ENCODE measurements at regions not wholly inside any gene's neighbourhood (a gene's known extent, or its start where the extent isn't known, plus 50 kb on each side); places are given as distances from the start of the nearest gene placed in this dataset.
A peak's percentile ranks its signal among the peaks of the same experiment; 100 is the strongest.

DNA sequence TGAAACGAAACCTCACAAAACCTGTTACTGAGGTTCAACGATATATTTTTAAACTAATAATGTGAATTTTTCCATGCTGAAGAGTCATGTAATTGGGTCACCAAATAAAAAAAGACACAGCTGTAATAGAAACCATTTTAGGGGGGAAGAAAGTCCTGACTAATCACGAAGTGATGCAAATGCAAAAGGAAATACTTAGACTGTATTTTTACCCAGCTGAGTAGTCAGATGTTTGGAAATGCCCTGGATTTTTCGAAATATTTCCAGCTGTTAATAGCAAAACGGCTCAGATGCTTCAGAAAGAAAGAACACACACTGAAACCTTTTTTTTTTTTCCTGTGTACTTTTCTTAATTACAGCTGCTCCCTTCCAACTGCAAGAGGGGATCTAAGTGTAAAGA lies 210.3 kb downstream of the SETD4 start:
- DNase-seq (ENCODE audit: low read depth, low spot score): no peak

DNA sequence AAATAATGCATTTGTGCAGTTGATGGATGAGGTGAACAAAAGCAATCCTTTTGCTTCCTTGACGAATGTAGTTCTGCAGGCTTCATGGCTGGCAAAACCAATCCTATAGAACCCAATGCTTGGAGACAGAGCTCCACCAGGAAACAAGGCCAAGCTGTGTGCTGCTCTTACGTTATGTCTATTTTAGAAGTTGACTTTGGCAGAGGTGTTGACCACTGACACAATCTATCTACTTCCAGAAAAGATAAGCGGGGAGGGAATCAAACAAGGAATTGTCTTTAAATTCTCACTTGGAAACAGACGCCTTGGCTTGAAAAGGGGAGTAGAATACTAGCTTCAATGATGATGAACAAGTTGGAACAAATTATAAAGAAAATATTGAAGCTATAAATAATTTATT lies 211.2 kb downstream of the SETD4 start:
- no peak for DNase-seq (ENCODE audit: low read depth, low spot score)

DNA sequence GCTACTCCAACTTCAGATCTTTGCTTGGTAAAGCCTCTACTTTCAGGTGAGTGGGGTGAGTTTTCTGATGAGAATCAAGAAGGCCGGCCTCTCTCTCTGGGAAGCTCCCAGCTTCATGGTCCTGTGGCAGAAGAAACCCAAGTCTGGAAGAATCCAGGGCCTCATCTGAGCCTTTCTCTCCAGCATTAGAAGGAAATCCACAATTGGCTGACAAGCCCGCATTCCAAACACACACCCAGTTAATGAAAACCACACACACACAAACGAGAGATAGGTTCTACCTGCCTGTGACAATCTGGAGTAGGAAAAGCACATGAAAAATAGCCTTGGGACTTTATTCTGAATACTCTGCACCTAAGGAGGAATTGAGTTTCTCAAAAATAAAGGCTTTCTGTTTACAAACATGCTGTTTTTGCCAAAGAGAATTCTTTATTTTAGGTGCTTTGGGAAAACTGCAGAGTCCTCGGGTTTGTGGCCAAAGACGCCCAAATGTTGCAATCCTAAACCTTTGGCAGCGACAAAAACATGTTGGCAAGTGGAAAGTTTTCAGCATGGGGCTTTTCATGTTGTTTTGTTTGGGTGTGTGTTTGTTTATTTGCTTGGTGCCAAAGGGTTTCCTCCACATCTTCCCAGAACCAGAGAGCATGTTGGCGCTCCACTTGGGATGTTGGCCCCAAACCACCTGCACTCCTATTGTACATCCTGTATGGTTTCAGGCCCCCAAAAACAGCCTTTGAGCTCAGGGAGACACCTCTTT lies 216.2 kb downstream of the SETD4 start:
- DNase-seq (ENCODE audit: low read depth, low spot score): no peak

DNA sequence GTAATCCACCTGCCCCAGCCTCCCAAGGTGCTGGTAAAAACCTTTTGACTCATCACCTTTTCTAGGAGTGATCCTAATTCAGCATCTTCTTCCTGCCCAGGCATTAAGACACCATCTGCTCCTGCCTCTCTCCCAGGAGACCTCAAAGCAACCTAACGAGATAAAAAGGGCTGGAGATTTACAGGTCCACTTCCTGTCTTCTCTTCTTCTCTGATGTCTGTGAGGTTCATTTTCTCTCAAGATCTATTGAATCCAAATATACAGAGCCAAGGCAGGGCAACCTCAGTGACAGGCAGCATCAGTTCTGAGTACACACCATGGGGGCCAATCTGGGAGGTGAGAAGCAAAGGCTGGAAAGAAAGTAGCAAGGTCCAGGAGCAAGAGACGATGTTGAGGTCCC lies 219.4 kb downstream of the SETD4 start:
- DNase-seq (ENCODE audit: low read depth, low spot score): no peak

DNA sequence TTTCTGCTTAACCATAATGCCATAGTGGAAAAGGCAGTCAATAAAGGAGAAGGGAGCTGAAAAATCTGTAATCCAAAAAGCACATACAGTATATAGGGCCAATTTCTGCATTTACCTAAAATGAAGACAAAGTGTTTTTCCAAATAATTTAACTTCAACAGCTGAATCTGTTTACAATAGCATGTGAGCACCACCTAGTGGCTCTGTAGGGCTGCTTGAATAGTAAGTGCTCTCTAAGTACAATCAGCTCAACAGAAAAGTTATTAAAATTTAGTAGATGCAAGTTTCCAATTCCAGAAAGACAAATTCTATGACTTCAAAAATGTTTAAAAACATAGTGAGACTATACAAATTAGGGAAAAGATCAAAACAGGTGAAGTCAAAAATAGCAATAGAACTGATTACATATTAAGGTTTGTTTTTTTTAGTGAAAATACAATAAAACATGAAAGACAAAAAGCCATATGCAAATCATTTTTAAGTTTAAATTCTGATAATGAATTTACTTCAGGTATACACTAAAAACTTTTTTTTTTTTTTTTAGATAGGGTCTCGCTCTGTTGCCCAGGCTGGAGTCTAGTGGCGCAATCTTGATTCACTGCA lies 220.0 kb downstream of the SETD4 start:
- DNase-seq (ENCODE audit: low read depth, low spot score): peak; percentile 36

DNA sequence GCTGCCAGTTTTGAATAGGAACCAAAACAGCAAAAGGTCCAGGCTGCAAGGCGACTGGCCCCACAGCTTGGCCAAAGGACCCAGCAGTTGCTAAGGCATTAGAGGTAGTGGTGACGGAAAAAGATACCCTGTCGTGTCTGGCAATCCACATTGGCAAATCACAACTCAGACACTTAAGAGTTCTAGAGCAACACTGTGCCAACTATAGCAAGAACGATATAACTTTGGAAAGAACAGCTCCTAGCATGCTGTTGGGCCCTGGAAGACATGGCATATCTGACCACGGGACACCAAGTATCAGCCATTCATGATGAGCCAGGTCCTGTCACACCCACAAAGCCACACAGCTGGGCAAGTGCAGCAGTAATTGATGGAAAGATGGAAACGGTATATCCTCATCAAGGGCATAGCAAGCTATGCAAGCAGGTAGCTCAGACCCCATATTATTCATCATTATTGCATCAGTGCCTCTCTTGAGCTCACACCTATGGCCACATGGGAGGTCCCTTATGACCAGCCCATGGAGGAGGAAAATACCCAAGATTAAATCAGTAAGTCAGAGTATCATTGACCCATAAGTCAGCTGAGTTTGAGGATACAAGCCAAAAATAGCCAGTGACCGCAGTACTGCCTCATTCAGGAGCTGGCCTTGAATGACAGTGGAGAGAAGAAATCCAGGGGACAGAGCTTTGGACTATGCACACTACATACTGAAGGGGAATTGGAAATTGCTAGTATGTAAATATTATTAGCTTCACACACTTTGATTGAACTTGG lies 221.2 kb downstream of the SETD4 start:
- DNase-seq (ENCODE audit: low read depth, low spot score): no peak

DNA sequence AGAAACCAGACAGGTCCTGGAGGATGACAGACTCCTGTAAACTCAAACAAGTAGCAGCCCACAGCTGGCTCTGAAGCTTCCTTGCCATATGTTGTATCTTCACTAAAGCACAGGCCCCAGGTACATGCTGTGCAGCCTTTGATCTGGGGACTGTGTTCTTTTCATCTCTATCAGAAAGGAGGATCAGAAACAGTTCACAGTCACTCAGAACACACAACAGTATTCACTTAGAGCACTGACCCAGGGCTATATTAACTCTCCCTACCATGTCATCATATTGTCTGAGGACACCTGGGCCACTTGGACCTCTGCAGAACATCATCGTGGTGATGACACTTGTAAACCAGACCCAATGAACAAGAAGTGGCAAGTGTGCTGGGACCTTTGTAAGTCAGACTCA lies 222.0 kb downstream of the SETD4 start:
- no peak for DNase-seq (ENCODE audit: low read depth, low spot score)

DNA sequence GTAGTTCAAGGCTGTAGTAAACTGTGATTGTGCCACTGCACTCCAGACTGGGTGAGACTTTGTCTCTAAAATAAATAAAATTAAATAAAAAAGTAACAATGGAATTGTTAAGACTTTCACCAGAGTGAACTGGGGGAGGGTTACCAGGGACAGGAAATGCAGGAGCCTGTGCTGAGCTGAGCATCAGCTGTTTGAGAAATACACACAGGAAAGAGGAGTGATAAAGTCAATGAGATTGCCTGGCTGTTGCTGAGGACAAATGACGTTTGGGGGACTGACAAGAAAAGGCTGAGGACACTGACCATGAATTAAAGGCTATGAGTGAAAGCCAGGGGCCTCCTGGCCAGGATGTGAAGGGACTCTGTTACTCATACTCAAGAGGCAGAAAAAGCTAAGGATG lies 226.3 kb downstream of the SETD4 start:
- no peak for DNase-seq (ENCODE audit: low read depth, low spot score)

DNA sequence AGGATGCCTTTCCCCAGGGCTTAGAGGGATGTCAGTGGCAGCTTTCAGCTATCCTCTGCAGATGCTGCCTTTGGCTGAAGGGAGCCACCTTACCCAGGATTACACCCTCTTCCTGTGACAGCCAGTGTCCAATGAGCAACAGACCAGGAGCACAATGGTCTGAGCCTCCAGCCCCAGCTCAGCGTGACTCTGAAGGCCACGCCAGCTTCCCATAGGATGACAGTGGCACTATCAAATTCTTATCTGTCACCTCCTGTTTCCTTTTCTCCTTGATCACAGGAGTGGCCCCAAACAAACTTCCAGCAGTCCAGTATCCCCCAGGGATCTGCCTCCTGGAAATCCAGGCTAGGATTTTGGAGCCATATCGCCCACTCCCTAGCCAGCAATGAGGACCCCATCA lies 226.9 kb downstream of the SETD4 start:
- DNase-seq (ENCODE audit: low read depth, low spot score): no peak

DNA sequence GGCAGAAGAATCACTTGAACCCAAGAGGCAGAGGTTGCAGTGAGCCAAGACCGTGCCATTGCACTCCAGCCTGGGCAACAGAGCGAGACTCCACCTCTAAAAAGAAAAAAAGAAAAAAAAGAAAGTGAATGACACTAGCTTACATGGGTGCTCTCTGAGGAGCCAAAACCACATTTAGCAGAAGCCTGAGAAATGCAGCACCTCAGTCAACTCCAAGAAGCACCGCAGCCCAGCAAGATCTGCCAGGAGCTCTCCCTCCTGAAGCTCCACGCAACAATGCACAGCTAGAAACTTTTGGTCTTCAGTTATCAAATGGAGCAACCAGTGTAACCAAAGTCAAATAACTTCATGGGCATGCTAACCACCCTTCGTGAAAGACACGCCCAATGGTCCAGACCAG lies 229.1 kb downstream of the SETD4 start:
- no peak for DNase-seq (ENCODE audit: low read depth, low spot score)

DNA sequence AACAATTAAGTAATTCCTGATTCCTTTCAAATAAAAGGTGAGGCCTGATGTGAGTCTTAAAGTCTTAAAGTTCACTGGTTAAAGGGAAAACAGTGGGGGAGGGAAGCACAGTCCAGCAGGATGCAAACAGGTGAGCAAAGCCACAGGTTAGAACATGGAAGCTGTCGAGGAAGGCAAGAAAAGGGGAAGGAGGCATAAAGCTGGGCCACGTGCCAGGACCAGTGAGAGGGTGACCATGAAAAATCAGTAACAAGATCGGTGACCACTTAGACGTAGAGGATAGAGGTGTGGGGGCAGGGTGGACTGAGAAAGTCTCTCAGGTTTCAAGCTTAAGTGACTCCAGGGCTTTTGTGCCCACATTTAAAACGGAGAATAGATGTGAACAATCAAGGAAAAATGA lies 231.3 kb downstream of the SETD4 start:
- no peak for DNase-seq (ENCODE audit: low read depth, low spot score)

DNA sequence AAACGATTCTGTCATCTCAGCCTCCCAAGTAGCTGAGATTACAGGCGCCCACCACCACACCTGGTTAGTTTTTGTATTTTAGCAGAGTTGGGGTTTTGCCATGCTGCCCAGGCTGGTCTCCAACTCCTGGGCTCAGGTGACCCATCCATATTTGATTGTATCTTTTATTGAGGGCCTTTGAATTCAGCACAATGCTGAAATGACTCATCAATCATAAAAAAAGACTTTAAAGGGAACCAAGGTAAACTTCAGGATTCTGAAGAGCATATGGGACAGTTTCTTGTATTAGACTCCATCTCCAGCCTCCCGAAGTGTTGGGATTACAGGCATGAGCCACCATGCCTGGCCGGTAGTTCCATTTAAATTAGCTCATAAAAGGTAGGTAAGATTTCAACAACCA lies 232.2 kb downstream of the SETD4 start:
- no peak for DNase-seq (ENCODE audit: low read depth, low spot score)

DNA sequence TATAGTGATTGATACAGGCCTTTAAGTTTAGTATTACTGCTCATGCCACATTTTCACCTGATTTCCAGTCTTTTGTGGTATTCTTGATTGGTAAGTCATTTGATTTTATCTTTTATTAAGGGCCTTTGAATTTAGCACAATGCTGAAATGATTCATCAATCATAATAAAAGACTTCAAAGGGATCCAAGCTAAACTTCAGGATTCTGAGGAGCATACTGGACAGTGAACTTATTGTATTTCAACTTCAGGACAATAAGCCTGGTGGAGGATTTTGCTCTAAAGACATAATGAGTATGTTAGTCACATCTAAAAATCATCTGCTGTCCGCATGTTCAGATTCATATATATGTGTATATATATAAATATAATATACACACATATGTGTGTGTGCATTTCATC lies 233.3 kb downstream of the SETD4 start:
- DNase-seq (ENCODE audit: low read depth, low spot score): no peak

DNA sequence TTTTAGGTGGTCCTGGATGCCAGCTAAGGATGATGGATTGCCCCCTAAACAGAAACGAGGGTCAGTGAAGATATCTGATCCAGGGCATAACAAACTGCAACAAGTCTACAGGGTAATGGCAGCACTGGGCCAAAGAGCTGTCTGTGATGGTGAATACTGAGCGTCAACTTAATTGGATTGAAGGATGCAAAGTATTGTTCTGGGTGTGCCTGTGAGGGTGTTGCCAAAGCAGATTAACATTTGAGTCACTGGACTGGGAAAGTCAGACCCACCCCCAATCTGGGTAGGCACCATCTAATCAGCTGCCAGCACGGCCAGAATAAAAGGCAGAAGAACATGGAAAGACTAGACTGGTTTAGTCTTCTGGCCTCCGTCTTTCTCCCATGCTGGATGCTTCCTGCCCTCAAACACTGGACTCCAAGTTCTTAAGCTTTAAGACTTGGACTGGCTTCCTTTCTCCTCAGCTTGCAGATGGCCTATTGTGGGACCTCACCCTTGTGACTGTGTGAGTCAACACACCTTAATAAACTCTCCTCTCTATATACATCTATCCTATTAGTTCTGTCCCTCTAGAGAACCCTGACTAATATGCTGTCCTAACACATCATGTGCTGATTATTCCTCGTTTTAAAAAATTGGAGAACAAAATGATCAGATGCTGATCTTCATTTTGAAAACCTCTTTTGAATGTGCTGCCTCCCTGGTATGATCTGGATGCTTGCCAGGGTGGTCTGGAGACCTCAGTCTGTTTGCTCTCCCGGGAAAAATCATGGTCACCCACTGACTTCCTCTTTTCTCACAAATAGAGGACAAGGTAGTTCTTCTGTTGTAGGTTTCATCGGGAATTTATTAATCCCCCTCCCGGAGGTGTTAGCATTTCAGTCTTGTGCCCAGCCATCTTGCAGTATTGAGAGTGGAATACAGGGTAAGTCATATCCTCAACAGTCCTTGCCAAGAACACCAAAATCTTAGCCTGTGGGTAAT lies 234.7 kb downstream of the SETD4 start:
- DNase-seq (ENCODE audit: low read depth, low spot score): no peak

DNA sequence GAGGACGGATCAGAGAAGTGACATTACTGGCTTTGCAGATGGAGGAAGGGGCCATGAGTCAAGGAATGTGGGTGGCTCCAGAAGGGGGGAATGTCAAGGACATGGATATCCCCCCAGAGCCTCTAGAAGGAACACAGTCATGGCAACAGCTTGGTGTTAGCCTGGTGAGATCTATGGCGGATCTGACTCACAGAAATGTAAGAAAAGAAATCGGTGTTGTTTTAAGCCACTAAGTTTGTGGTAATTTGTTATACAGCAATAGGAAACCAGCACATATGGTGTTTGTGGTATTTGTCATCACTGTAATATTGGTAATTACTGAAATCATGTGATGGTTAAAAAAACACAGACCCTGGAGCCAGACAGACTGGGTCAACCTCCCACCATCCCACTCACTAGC lies 236.2 kb downstream of the SETD4 start:
- DNase-seq (ENCODE audit: low read depth, low spot score): no peak

DNA sequence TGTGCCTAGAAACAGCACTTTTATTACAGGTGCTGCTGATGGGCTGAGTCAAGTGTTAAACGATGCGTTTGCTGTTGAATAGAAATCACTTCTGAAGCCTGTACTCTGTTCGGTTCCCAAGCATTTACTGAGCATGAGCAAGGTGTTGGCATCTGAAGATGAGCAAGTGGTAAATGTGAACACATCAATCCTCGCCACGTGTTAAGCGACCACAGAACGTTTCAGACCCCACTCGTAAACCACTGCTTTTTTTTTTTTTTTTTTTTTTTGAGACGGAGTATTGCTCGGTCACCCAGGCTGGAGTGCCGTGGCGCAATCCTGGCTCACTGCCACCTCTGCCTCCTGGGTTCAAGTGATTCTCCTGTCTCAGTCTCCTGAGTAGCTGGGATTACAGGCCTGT lies 241.2 kb downstream of the SETD4 start:
- DNase-seq (ENCODE audit: low read depth, low spot score): no peak

DNA sequence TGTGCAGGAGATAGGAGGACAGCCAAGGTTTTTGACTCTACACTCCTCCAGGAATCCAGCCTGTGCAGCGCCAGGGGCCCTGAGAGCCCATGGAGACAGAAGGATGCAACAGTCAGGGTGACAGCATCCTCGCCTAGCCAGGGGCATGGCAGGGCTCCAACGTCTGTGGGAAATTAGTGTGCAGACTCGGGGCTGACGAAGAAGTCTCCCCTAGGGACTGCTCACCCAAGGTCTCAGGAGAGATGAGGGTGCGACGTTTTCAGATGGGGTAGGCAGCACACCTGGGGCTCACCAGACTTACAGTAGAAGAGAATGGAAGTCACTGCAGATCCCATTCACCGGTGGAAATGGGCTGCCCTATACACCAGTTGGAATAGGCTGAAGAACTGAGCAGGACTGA lies 241.7 kb downstream of the SETD4 start:
- no peak for DNase-seq (ENCODE audit: low read depth, low spot score)

DNA sequence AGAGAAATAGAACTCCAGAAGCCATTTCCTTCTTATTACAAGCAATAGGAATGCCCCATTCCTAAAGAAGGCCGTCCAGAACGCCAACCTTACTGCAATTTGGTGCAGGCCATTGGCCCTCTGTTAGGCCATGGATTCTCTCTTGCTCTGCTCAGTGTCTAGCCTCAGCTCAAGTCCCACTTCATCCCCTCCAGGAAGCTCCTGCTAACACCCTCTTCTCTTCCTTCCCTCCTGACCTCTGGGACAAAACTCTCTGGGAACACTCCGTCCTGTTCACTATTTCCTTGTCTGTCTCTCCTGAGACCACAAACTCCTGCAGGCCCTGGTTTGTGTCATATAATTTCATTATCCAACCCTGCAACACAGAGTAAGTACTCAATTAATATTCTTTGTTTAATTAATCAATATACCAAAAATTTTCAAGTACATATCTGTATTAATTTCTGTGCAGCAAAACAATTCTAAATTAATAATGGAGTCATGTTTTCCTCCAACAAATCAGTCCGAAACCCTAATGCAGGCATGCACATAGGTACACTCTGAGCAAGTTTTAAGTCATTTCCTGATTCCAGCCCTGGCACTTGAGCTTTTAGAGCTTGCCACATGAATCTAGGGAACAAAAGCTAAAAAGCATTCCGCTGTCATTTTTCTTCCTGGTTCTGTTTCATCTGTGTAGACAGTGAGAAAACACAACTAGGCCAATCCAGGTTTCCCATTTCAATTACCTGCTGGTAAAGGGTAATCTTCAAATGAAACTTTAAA lies 245.3 kb downstream of the SETD4 start:
- DNase-seq (ENCODE audit: low read depth, low spot score): no peak

DNA sequence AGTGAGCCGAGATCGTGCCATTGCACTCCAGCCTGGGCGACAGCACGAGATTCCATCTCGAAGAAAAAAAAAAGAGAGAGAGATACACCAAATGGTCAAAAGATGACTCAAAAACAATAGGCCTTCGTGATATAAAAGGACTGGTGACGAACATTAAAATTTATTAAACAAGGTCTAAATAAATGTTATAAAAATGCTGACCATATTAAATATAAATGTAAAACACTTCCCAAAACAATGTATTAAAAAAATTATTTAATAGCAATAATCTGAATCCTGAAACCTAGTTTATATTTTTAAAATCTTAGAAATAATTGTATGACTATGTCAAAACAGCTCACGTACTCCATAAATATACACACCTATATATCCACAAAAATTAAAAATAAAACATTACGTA lies 247.6 kb downstream of the SETD4 start:
- no peak for DNase-seq (ENCODE audit: low read depth, low spot score)

DNA sequence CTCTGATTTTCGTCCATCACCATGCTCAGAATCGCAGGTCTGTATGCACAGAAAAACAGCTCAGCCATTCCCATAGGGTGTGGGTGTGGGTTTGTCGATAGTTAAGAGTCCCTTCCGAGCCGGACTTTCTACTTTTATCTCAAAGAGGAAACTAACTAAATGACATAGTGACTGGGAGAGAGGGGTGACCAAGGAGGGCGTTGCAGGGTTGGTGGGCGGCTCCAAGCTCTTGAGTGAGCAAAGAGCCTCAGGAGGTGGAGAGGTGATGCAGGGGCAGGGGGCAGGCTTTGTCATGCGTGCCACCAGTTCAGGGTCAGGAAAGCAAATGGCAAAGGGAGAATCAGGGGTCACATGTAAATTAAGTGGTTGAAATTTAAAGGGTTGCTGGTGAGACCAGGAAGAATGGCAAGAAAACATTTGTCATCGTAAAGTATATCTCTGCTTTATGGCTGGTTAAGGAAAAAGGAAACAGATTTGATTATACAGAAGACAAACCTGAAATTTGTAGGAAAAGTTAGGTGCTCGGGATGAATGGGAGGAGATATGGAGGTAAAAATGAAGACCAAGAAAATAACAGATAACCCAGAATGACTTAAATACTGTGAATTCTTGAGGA lies 249.0 kb downstream of the SETD4 start:
- DNase-seq (ENCODE audit: low read depth, low spot score): no peak
